Transverse colon (tissue), 4 donors: ENCODE measurements at regions not wholly inside any gene's neighbourhood (a gene's known extent, or its start where the extent isn't known, plus 50 kb on each side); places are given as distances from the start of the nearest gene placed in this dataset.

ENCODE experiments used
- CTCF ChIP-seq, 5 experiments: fragments of 200-600 bp in 3 of 5; fragments of 450-650 bp in 2 of 5; sonication (generic) in 3 of 5; IDR thresholded peaks; 1 replicate in 2 of 5; 2 replicates in 3 of 5; pipeline ENCODE4 v1.5.1; 2016 to 2017; ENCODE audit warnings: antibody characterized with exemption in 5 of 5, inconsistent platforms in 3 of 5, mild to moderate bottlenecking in 2 of 5, moderate library complexity in 1 of 5
- POLR2A ChIP-seq: fragments of 450-650 bp; IDR thresholded peaks from one replicate; pipeline ENCODE4 v1.6.1; 2016; ENCODE audit warnings: antibody characterized with exemption, mild to moderate bottlenecking, moderate library complexity
- POLR2AphosphoS5 ChIP-seq, 3 donors: sonication (generic); formaldehyde crosslinking; IDR thresholded peaks; one replicate each; pipeline ENCODE4 v1.6.1; 2016; ENCODE audit warnings: antibody characterized with exemption in 3 of 3

- no peak for TF ChIP-seq CTCF (IDR thresholded peaks at IDR 0.05)
- no peak for TF ChIP-seq POLR2AphosphoS5 (IDR thresholded peaks at IDR 0.05)
- TF ChIP-seq POLR2A = no peak
Measured at GRCh38 chr13:34772206-34772605, 169.9 kb upstream of the NBEA start.
